WTC11 (cell line): ENCODE measurements at regions not wholly inside any gene's neighbourhood (a gene's known extent, or its start where the extent isn't known, plus 50 kb on each side); places are given as distances from the start of the nearest gene placed in this dataset.
A peak's percentile ranks its signal among the peaks of the same experiment; 100 is the strongest.

Source experiments
- ATAC-seq: fragments of 200-7000 bp; cut with Tn5 transposase; 2 replicates; pipeline ENCODE4 v1.10.0; 2021; ENCODE audit warnings: mild to moderate bottlenecking, moderate library complexity
- CTCF ChIA-PET: fragments of 300-600 bp; sonication (Branson Sonifier 250); formaldehyde crosslinking; loops from one replicate; lab custom pipeline; 2021; ENCODE audit warnings: antibody characterized with exemption; lab: Charles Lee
- POLR2A ChIA-PET: fragments of 350-600 bp; sonication (Branson Sonifier 250); formaldehyde crosslinking; loops from one replicate; lab custom pipeline; 2021; ENCODE audit warnings: antibody characterized with exemption; lab: Charles Lee
- DNase-seq: peaks from one replicate; pipeline ENCODE4 v3.0.0; 2021; ENCODE audit warnings: low spot score
- H3K27ac Mint-ChIP-seq: 2 replicates; pipeline ENCODE4 v1.8.0; 2021; ENCODE audit warnings: mixed read lengths
- H3K27me3 Mint-ChIP-seq: 2 replicates; pipeline ENCODE4 v1.8.0; 2021; ENCODE audit warnings: low read depth, mild to moderate bottlenecking, moderate library complexity, mixed read lengths
- H3K36me3 Mint-ChIP-seq: 2 replicates; pipeline ENCODE4 v1.8.0; 2021; ENCODE audit warnings: mixed read lengths
- H3K4me1 Mint-ChIP-seq: 2 replicates; pipeline ENCODE4 v1.8.0; 2022; ENCODE audit warnings: mixed read lengths
- H3K4me3 Mint-ChIP-seq: 2 replicates; pipeline ENCODE4 v1.8.0; 2021; ENCODE audit warnings: mild to moderate bottlenecking, moderate library complexity, mixed read lengths
- H3K9me3 Mint-ChIP-seq: 2 replicates; pipeline ENCODE4 v1.8.0; 2021; ENCODE audit warnings: mixed read lengths
- EMX1 ChIP-seq: fragments of 250-450 bp; sonication (Bioruptor Pico); IDR thresholded peaks from 2 replicates; pipeline ENCODE4 v1.8.0; 2021; ENCODE audit warnings: mild to moderate bottlenecking
- GRHL2 ChIP-seq: fragments of 250-450 bp; sonication (Bioruptor Pico); IDR thresholded peaks from 2 replicates; pipeline ENCODE4 v1.8.0; 2022; ENCODE audit warnings: mild to moderate bottlenecking, moderate library complexity; ENCODE audit not compliant: insufficient replicate concordance, severe bottlenecking
- GTF2I ChIP-seq: fragments of 250-450 bp; sonication (Bioruptor Pico); conservative IDR thresholded peaks from 2 replicates; pipeline ENCODE4 v1.4.0; 2021; ENCODE audit warnings: mild to moderate bottlenecking
- HMGA2 ChIP-seq: fragments of 250-450 bp; sonication (Bioruptor Pico); IDR thresholded peaks from 2 replicates; pipeline ENCODE4 v1.4.0; 2021; ENCODE audit warnings: mild to moderate bottlenecking, moderate library complexity
- IRF2 ChIP-seq: sonication (generic); formaldehyde crosslinking; IDR thresholded peaks from 2 replicates; pipeline ENCODE4 v1.8.0; 2022; ENCODE audit warnings: low read depth, missing genetic modification reagents, borderline replicate concordance
- JAZF1 ChIP-seq: fragments of 250-450 bp; sonication (Bioruptor Pico); IDR thresholded peaks from 2 replicates; pipeline ENCODE4 v1.9.0; 2021; ENCODE audit warnings: moderate library complexity, mild to moderate bottlenecking, inconsistent platforms
- JUN ChIP-seq: sonication (generic); formaldehyde crosslinking; IDR thresholded peaks from 2 replicates; pipeline ENCODE4 v1.8.0; 2023; ENCODE audit warnings: mild to moderate bottlenecking, missing genetic modification reagents
- NFE2L1 ChIP-seq: sonication (generic); formaldehyde crosslinking; IDR thresholded peaks from 2 replicates; pipeline ENCODE4 v1.8.1; 2023; ENCODE audit warnings: missing genetic modification reagents
- NR2C2 ChIP-seq: sonication (generic); formaldehyde crosslinking; IDR thresholded peaks from 2 replicates; pipeline ENCODE4 v1.8.0; 2022; ENCODE audit warnings: mild to moderate bottlenecking, missing genetic modification reagents
- NR3C1 ChIP-seq: sonication (generic); formaldehyde crosslinking; conservative IDR thresholded peaks from 2 replicates; pipeline ENCODE4 v1.8.1; 2023; ENCODE audit warnings: low read depth, mild to moderate bottlenecking, missing genetic modification reagents
- OVOL2 ChIP-seq: fragments of 250-450 bp; sonication (Bioruptor Pico); IDR thresholded peaks from 2 replicates; pipeline ENCODE4 v1.9.0; 2021; ENCODE audit warnings: mild to moderate bottlenecking, borderline replicate concordance
- SOX15 ChIP-seq: fragments of 250-450 bp; sonication (Bioruptor Pico); IDR thresholded peaks from 2 replicates; pipeline ENCODE4 v1.9.0; 2021; ENCODE audit warnings: mild to moderate bottlenecking
- TEAD4 ChIP-seq: sonication (generic); formaldehyde crosslinking; IDR thresholded peaks from 2 replicates; pipeline ENCODE4 v1.8.0; 2022; ENCODE audit warnings: mild to moderate bottlenecking, missing genetic modification reagents
- ZNF138 ChIP-seq: sonication (generic); formaldehyde crosslinking; conservative IDR thresholded peaks from 2 replicates; pipeline ENCODE4 v1.8.1; 2022; ENCODE audit warnings: mild to moderate bottlenecking, moderate library complexity, missing genetic modification reagents
- ZNF317 ChIP-seq: sonication (generic); formaldehyde crosslinking; IDR thresholded peaks from 2 replicates; pipeline ENCODE4 v1.8.1; 2023; ENCODE audit warnings: low read depth, mild to moderate bottlenecking, moderate library complexity, missing genetic modification reagents, borderline replicate concordance
- ZNF423 ChIP-seq: fragments of 250-450 bp; sonication (Bioruptor Pico); IDR thresholded peaks from 2 replicates; pipeline ENCODE4 v2.1.2; 2022; ENCODE audit warnings: mild to moderate bottlenecking, moderate library complexity
- TF ChIP-seq, protein P1 (sequence below): fragments of 200-600 bp; IDR thresholded peaks from 2 replicates; pipeline ENCODE4 v1.8.0; 2022; ENCODE audit warnings: antibody characterized with exemption
- TF ChIP-seq, protein P2 (sequence below): sonication (generic); formaldehyde crosslinking; conservative IDR thresholded peaks from 2 replicates; pipeline ENCODE4 v1.8.1; 2023; ENCODE audit warnings: mild to moderate bottlenecking, low read depth, missing genetic modification reagents, moderate library complexity
- TF ChIP-seq, protein P3 (sequence below): sonication (generic); formaldehyde crosslinking; IDR thresholded peaks from 2 replicates; pipeline ENCODE4 v1.8.1; 2022; ENCODE audit warnings: low read depth, mild to moderate bottlenecking, moderate library complexity, missing genetic modification reagents, borderline replicate concordance
- TF ChIP-seq, protein P4 (sequence below): fragments of 250-450 bp; sonication (Bioruptor Pico); IDR thresholded peaks from 2 replicates; pipeline ENCODE4 v1.9.0; 2021; ENCODE audit warnings: mild to moderate bottlenecking, borderline replicate concordance
- TF ChIP-seq, protein P5 (sequence below): sonication (generic); formaldehyde crosslinking; IDR thresholded peaks from 2 replicates; pipeline ENCODE4 v1.8.1; 2023; ENCODE audit warnings: mild to moderate bottlenecking, missing genetic modification reagents
- TF ChIP-seq, protein P6 (sequence below): sonication (generic); formaldehyde crosslinking; IDR thresholded peaks from 2 replicates; pipeline ENCODE4 v1.8.0; 2022; ENCODE audit warnings: mild to moderate bottlenecking, missing genetic modification reagents

DNA sequence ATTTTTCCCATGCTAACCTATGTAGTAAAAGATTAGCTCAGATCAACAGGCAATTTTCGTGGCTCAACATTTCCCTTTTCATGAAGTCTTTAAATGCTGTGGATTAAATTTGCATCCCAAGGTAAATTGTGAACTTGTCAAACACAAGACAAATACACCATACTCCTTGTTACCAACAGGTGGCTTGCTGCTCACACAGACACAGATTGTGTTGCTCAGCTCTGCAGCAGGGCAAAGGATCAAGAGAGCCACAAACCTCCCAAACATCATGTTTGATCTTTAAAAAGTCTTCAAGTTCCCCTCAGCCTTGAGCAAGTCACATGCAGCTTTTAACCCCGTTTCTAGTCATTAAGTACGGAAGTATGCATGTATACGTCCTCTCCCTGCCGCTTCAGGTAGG, 119.6 kb upstream of the CNTNAP4 start:
- ATAC-seq (peak; percentile 47; the same call in 1 of the 2 replicates), DNase-seq (no peak)
- peaks cover 10% of the 10 kb centered on the region for H3K36me3 Mint-ChIP-seq
- H3K9me3 Mint-ChIP-seq: peaks cover 31% of the 10 kb centered on the region
- H3K27ac Mint-ChIP-seq: no peak overlapping the region
- H3K4me1 Mint-ChIP-seq: no peaks in the 10 kb centered on the region
- ChIA-PET CTCF (no interaction called here), POLR2A (no interaction called here)
- no peak overlapping the region for H3K4me3 Mint-ChIP-seq
- TF ChIP-seq GTF2I (no peak), OVOL2 (CRISPR knock-in tag) (no peak), GRHL2 (no peak), EMX1 (CRISPR knock-in tag) (no peak), IRF2 (no peak), JAZF1 (no peak)
- TF ChIP-seq, protein P1, sequence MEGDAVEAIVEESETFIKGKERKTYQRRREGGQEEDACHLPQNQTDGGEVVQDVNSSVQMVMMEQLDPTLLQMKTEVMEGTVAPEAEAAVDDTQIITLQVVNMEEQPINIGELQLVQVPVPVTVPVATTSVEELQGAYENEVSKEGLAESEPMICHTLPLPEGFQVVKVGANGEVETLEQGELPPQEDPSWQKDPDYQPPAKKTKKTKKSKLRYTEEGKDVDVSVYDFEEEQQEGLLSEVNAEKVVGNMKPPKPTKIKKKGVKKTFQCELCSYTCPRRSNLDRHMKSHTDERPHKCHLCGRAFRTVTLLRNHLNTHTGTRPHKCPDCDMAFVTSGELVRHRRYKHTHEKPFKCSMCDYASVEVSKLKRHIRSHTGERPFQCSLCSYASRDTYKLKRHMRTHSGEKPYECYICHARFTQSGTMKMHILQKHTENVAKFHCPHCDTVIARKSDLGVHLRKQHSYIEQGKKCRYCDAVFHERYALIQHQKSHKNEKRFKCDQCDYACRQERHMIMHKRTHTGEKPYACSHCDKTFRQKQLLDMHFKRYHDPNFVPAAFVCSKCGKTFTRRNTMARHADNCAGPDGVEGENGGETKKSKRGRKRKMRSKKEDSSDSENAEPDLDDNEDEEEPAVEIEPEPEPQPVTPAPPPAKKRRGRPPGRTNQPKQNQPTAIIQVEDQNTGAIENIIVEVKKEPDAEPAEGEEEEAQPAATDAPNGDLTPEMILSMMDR: no peak
- H3K27me3 Mint-ChIP-seq: peaks cover 5% of the 10 kb centered on the region

DNA sequence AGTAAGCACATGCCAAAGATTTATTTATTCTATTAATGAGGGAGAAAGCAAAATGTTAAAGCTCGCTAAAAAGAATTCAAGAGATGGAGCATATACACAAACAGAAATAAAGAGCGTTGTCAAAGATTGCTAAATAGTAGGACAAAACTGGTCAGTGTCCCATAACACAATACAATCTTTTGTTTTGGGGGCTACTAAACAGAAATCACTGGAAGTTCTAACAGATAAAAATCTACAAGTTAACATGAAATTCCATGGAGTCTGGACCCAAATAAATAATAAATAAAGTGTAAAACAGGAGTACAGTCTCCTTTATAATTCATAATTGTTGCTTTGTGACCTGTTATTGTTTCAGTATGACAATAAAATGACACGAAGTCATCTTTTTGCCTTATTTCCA, 115.2 kb upstream of the CNTNAP4 start:
- H3K4me3 Mint-ChIP-seq: no peak overlapping the region
- CTCF ChIA-PET: no interaction called here
- no peak for DNase-seq
- ATAC-seq: no peak
- TF ChIP-seq TEAD4 (CRISPR knock-in tag) (no peak), JAZF1 (no peak), ZNF423 (CRISPR knock-in tag) (no peak), JUN (no peak), NR3C1 (no peak), HMGA2 (CRISPR knock-in tag) (no peak), SOX15 (CRISPR knock-in tag) (no peak)
- TF ChIP-seq, protein P2, sequence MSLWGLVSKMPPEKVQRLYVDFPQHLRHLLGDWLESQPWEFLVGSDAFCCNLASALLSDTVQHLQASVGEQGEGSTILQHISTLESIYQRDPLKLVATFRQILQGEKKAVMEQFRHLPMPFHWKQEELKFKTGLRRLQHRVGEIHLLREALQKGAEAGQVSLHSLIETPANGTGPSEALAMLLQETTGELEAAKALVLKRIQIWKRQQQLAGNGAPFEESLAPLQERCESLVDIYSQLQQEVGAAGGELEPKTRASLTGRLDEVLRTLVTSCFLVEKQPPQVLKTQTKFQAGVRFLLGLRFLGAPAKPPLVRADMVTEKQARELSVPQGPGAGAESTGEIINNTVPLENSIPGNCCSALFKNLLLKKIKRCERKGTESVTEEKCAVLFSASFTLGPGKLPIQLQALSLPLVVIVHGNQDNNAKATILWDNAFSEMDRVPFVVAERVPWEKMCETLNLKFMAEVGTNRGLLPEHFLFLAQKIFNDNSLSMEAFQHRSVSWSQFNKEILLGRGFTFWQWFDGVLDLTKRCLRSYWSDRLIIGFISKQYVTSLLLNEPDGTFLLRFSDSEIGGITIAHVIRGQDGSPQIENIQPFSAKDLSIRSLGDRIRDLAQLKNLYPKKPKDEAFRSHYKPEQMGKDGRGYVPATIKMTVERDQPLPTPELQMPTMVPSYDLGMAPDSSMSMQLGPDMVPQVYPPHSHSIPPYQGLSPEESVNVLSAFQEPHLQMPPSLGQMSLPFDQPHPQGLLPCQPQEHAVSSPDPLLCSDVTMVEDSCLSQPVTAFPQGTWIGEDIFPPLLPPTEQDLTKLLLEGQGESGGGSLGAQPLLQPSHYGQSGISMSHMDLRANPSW (CRISPR knock-in tag): no peak
- TF ChIP-seq, protein P3, sequence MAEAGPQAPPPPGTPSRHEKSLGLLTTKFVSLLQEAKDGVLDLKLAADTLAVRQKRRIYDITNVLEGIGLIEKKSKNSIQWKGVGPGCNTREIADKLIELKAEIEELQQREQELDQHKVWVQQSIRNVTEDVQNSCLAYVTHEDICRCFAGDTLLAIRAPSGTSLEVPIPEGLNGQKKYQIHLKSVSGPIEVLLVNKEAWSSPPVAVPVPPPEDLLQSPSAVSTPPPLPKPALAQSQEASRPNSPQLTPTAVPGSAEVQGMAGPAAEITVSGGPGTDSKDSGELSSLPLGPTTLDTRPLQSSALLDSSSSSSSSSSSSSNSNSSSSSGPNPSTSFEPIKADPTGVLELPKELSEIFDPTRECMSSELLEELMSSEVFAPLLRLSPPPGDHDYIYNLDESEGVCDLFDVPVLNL (CRISPR knock-in tag): no peak
- H3K27ac Mint-ChIP-seq: no peak overlapping the region
- H3K27me3 Mint-ChIP-seq: peaks cover 6% of the 10 kb centered on the region; the same call in 1 of the 2 replicates
- peaks cover 41% of the 10 kb centered on the region for H3K9me3 Mint-ChIP-seq
- H3K4me1 Mint-ChIP-seq: no peaks in the 10 kb centered on the region
- POLR2A ChIA-PET: no interaction called here
- peaks cover 8% of the 10 kb centered on the region; the same call in 1 of the 2 replicates for H3K36me3 Mint-ChIP-seq

DNA sequence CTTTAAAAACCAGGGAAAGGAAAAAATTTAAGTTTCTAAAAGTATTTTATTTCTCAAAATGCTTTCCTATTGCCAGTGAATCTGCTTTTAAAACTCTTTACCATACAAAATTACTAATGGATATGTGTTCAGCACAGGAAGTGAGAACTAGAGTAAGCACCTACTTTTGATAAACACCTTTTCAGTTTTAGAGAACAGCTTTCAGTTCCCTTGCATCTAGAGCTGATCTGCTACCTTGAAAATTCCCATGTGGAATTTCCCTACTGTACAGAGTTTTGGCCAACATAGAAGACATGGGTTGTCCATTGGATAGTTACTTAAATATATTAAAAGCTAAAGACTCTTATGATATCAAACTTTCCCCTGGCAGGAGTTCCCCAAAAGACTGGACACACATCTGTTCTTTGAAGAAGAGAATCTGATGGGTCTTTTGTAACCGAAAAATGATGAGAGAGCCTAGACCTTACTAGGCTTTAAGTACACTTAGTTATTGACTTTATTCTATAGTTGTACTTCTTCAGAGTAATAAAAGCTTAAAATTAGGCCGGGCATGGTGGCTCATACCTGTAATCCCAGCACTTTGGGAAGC, 112.1 kb upstream of the CNTNAP4 start:
- ATAC-seq (no peak), DNase-seq (no peak)
- peaks cover 4% of the 10 kb centered on the region; the same call in 1 of the 2 replicates for H3K27me3 Mint-ChIP-seq
- peaks cover 37% of the 10 kb centered on the region for H3K9me3 Mint-ChIP-seq
- H3K4me1 Mint-ChIP-seq: no peaks in the 10 kb centered on the region
- H3K36me3 Mint-ChIP-seq: peaks cover 6% of the 10 kb centered on the region; the same call in 1 of the 2 replicates
- H3K27ac Mint-ChIP-seq: no peak overlapping the region
- POLR2A ChIA-PET: no interaction called here
- H3K4me3 Mint-ChIP-seq: no peak overlapping the region
- CTCF ChIA-PET: no interaction called here
- TF ChIP-seq ZNF138 (CRISPR knock-in tag): no peak
- no peak for TF ChIP-seq NR2C2 (CRISPR knock-in tag)
- TF ChIP-seq ZNF317 (CRISPR knock-in tag): no peak
- TF ChIP-seq, protein P4, sequence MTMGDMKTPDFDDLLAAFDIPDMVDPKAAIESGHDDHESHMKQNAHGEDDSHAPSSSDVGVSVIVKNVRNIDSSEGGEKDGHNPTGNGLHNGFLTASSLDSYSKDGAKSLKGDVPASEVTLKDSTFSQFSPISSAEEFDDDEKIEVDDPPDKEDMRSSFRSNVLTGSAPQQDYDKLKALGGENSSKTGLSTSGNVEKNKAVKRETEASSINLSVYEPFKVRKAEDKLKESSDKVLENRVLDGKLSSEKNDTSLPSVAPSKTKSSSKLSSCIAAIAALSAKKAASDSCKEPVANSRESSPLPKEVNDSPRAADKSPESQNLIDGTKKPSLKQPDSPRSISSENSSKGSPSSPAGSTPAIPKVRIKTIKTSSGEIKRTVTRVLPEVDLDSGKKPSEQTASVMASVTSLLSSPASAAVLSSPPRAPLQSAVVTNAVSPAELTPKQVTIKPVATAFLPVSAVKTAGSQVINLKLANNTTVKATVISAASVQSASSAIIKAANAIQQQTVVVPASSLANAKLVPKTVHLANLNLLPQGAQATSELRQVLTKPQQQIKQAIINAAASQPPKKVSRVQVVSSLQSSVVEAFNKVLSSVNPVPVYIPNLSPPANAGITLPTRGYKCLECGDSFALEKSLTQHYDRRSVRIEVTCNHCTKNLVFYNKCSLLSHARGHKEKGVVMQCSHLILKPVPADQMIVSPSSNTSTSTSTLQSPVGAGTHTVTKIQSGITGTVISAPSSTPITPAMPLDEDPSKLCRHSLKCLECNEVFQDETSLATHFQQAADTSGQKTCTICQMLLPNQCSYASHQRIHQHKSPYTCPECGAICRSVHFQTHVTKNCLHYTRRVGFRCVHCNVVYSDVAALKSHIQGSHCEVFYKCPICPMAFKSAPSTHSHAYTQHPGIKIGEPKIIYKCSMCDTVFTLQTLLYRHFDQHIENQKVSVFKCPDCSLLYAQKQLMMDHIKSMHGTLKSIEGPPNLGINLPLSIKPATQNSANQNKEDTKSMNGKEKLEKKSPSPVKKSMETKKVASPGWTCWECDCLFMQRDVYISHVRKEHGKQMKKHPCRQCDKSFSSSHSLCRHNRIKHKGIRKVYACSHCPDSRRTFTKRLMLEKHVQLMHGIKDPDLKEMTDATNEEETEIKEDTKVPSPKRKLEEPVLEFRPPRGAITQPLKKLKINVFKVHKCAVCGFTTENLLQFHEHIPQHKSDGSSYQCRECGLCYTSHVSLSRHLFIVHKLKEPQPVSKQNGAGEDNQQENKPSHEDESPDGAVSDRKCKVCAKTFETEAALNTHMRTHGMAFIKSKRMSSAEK (CRISPR knock-in tag): no peak
- TF ChIP-seq, protein P5, sequence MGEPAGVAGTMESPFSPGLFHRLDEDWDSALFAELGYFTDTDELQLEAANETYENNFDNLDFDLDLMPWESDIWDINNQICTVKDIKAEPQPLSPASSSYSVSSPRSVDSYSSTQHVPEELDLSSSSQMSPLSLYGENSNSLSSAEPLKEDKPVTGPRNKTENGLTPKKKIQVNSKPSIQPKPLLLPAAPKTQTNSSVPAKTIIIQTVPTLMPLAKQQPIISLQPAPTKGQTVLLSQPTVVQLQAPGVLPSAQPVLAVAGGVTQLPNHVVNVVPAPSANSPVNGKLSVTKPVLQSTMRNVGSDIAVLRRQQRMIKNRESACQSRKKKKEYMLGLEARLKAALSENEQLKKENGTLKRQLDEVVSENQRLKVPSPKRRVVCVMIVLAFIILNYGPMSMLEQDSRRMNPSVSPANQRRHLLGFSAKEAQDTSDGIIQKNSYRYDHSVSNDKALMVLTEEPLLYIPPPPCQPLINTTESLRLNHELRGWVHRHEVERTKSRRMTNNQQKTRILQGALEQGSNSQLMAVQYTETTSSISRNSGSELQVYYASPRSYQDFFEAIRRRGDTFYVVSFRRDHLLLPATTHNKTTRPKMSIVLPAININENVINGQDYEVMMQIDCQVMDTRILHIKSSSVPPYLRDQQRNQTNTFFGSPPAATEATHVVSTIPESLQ (CRISPR knock-in tag): no peak
- no peak for TF ChIP-seq OVOL2 (CRISPR knock-in tag)
- TF ChIP-seq NFE2L1 (CRISPR knock-in tag): no peak
- no peak for TF ChIP-seq TEAD4 (CRISPR knock-in tag)
- TF ChIP-seq, protein P6, sequence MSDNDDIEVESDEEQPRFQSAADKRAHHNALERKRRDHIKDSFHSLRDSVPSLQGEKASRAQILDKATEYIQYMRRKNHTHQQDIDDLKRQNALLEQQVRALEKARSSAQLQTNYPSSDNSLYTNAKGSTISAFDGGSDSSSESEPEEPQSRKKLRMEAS (CRISPR knock-in tag): no peak
